Neuronal stem cell (in vitro differentiated cells): ENCODE measurements at regions not wholly inside any gene's neighbourhood (a gene's known extent, or its start where the extent isn't known, plus 50 kb on each side); places are given as distances from the start of the nearest gene placed in this dataset.
A peak's percentile ranks its signal among the peaks of the same experiment; 100 is the strongest.

Source experiments
- DNase-seq: peaks from one replicate; pipeline ENCODE4 v3.0.0-alpha.2; 2013; ENCODE audit warnings: low spot score
- H2AFZ ChIP-seq: one replicate; pipeline ENCODE4 v1.6.1; 2013; ENCODE audit warnings: mild to moderate bottlenecking, low read length, inconsistent platforms
- H2AK5ac ChIP-seq: 2 replicates; pipeline ENCODE4 v1.6.1; 2013; ENCODE audit warnings: low read depth, mild to moderate bottlenecking, inconsistent platforms, low read length, moderate library complexity, mixed read lengths
- H2BK120ac ChIP-seq: 2 replicates; pipeline ENCODE4 v1.6.1; 2013; ENCODE audit warnings: low read depth, mild to moderate bottlenecking, inconsistent platforms, low read length, moderate library complexity, mixed read lengths
- H2BK12ac ChIP-seq: one replicate; pipeline ENCODE4 v1.6.1; 2013; ENCODE audit warnings: low read length, inconsistent platforms
- H2BK15ac ChIP-seq: 2 replicates; pipeline ENCODE4 v1.6.1; 2013; ENCODE audit warnings: mild to moderate bottlenecking, low read length, inconsistent platforms, mixed read lengths
- H2BK5ac ChIP-seq: one replicate; pipeline ENCODE4 v1.6.1; 2013; ENCODE audit warnings: inconsistent platforms, mild to moderate bottlenecking, low read length, moderate library complexity
- H3K14ac ChIP-seq: one replicate; pipeline ENCODE4 v1.6.1; 2013; ENCODE audit warnings: low read length, inconsistent platforms
- H3K18ac ChIP-seq: 2 replicates; pipeline ENCODE4 v1.6.1; 2013; ENCODE audit warnings: low read length, inconsistent platforms
- H3K23ac ChIP-seq: 2 replicates; pipeline ENCODE4 v1.6.1; 2013; ENCODE audit warnings: low read depth, mild to moderate bottlenecking, mixed read lengths, low read length, inconsistent platforms; ENCODE audit not compliant: poor library complexity
- H3K27ac ChIP-seq: replicated peaks from 3 replicates; pipeline ENCODE4 v1.5.1; 2013; ENCODE audit warnings: low read length, inconsistent platforms
- H3K27me3 ChIP-seq, 3 experiments: 2 replicates each; pipeline ENCODE4 v1.6.1; 2013; ENCODE audit warnings: low read length in 3 of 3, mild to moderate bottlenecking in 2 of 3, inconsistent platforms in 1 of 3, low read depth in 1 of 3, mixed read lengths in 1 of 3, moderate library complexity in 1 of 3; ENCODE audit not compliant: control insufficient read depth in 3 of 3, insufficient read depth in 3 of 3
- H3K36me3 ChIP-seq, 2 donors: replicated peaks in 1 of 2; 2 replicates each; pipeline ENCODE4 v1.6.1; 2013; ENCODE audit warnings: low read length in 2 of 2; ENCODE audit not compliant: control insufficient read depth in 2 of 2, insufficient read depth in 2 of 2
- H3K4ac ChIP-seq: 2 replicates; pipeline ENCODE4 v1.6.1; 2013; ENCODE audit warnings: inconsistent platforms, mild to moderate bottlenecking, low read length, moderate library complexity
- H3K4me1 ChIP-seq, 2 donors: 1 replicate in 1 of 2; 2 replicates in 1 of 2; pipeline ENCODE4 v1.6.1; 2013; ENCODE audit warnings: low read length in 2 of 2, low read depth in 1 of 2; ENCODE audit not compliant: control insufficient read depth in 2 of 2, insufficient read depth in 1 of 2
- H3K4me2 ChIP-seq: one replicate; pipeline ENCODE4 v1.6.1; 2013; ENCODE audit warnings: mild to moderate bottlenecking, low read length, inconsistent platforms; ENCODE audit not compliant: insufficient read depth, poor library complexity, severe bottlenecking
- H3K4me3 ChIP-seq, 2 donors: 2 replicates each; pipeline ENCODE4 v1.5.1; 2013; ENCODE audit warnings: low read length in 2 of 2, mild to moderate bottlenecking in 2 of 2, inconsistent platforms in 1 of 2, moderate library complexity in 1 of 2
- H3K79me1 ChIP-seq: one replicate; pipeline ENCODE4 v1.6.1; 2013; ENCODE audit warnings: low read depth, mild to moderate bottlenecking, inconsistent platforms, low read length, moderate library complexity
- H3K9ac ChIP-seq: one replicate; pipeline ENCODE4 v1.6.1; 2013; ENCODE audit warnings: mild to moderate bottlenecking, low read depth, low read length, inconsistent platforms; ENCODE audit not compliant: poor library complexity
- H3K9me3 ChIP-seq, 2 donors: replicated peaks in 1 of 2; 2 replicates each; pipeline versions ENCODE3 to v1.6.1; 2013; ENCODE audit warnings: low read length in 2 of 2, mild to moderate bottlenecking in 2 of 2, inconsistent platforms in 1 of 2, low read depth in 1 of 2, mixed read lengths in 1 of 2, moderate library complexity in 1 of 2; ENCODE audit not compliant: control insufficient read depth in 2 of 2, insufficient read depth in 1 of 2
- H4K8ac ChIP-seq: one replicate; pipeline ENCODE4 v1.6.1; 2013; ENCODE audit warnings: low read depth, mild to moderate bottlenecking, inconsistent platforms, low read length, moderate library complexity
- H4K91ac ChIP-seq: one replicate; pipeline ENCODE4 v1.6.1; 2013; ENCODE audit warnings: low read length, low read depth, mild to moderate bottlenecking, inconsistent platforms; ENCODE audit not compliant: poor library complexity
- whole genome bisulfite sequencing, 2 donors: extraction: QIAGEN DNeasy Blood & Tissue Kit; methylation state at CpG; one replicate each; pipeline ENCODE4 v1.1.7; 2013; ENCODE audit warnings: missing lambda C conversion rate in 2 of 2, mixed read lengths in 1 of 2; ENCODE audit not compliant: insufficient read length in 2 of 2, insufficient replicate concordance in 1 of 2; ENCODE audit errors: extremely low coverage in 2 of 2; 5-methylcytosine and 5-hydroxymethylcytosine counted together

GRCh38 chrX:39145859-39146258 is 344.6 kb downstream of the MID1IP1 start:
- Histone ChIP-seq H3K36me3 (no peaks in the 10 kb centered on the region), H3K27ac (no peak overlapping the region), H2BK5ac (no peak overlapping the region), H3K14ac (no peak overlapping the region), H3K23ac (no peak overlapping the region), H2BK15ac (no peak overlapping the region), H3K4me3 (no peak overlapping the region), H3K4me2 (no peak overlapping the region), H2AK5ac (no peak overlapping the region), H2AFZ (no peak overlapping the region), H2BK12ac (no peak overlapping the region), H3K18ac (no peak overlapping the region), H3K9ac (no peak overlapping the region), H3K4me1 (no peaks in the 10 kb centered on the region), H3K4ac (no peak overlapping the region), H4K8ac (no peak overlapping the region), H2BK120ac (no peak overlapping the region), H3K79me1 (no peaks in the 10 kb centered on the region), H4K91ac (no peak overlapping the region), H3K9me3 (no peaks in the 10 kb centered on the region), H3K27me3 (no peaks in the 10 kb centered on the region)
- DNase-seq: no peak

DNA sequence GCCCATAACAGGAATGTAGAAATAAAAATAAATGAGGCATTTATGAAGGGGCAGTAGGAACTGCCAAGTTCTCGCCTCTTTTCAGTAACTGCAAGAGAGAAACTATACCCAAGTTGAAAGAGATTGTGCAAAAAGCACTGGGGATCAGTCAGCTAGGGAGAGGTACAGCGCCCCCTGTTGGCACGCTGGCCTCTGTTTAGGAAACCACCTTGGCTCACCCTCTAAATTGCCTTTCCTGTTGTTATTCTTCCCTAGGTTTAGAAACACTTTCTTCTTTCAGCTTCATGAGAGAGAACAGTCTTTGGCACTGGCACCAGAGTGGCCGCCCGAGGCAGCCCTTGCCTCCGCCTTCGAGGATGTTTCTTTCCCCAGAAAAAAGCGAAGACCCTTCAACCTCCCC is 348.5 kb downstream of the MID1IP1 start:
- Histone ChIP-seq H3K36me3 (no peaks in the 10 kb centered on the region), H3K9me3 (no peaks in the 10 kb centered on the region), H3K4me2 (no peak overlapping the region), H2BK12ac (no peak overlapping the region), H3K4ac (no peak overlapping the region), H3K4me3 (no peak overlapping the region), H3K4me1 (no peaks in the 10 kb centered on the region), H2AK5ac (no peak overlapping the region), H2BK15ac (no peak overlapping the region), H3K27me3 (no peaks in the 10 kb centered on the region), H2AFZ (no peak overlapping the region), H4K91ac (no peak overlapping the region), H2BK120ac (no peak overlapping the region), H3K23ac (no peak overlapping the region), H3K9ac (no peak overlapping the region), H4K8ac (no peak overlapping the region), H3K14ac (no peak overlapping the region), H2BK5ac (no peak overlapping the region), H3K27ac (no peak overlapping the region), H3K79me1 (no peaks in the 10 kb centered on the region), H3K18ac (no peak overlapping the region)
- WGBS, 2 donors: no CpG with 5 or more reads among the region's 8 CpGs
- peak; percentile 31 for DNase-seq

DNA sequence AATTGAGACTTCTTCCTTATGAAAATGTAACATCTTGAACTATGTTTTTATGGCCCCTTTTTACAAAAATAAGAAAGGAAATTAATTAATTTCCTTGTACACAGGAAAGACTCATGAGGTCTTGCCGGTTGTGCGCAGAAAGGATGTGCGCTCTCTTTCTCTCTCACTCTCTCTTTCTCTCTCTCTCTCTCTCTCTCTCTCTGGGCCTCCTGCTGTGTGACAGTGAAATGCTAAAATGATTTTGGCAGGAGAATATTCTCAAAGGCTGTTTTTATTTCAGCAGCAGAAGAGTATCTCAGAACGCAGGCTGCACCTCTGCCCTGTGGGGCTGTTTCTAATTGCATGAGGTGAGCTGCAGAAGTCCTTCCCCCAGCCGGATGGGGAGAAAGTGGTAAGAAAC is 349.0 kb downstream of the MID1IP1 start:
- WGBS, 2 donors: no CpG with 5 or more reads among the region's 5 CpGs
- H3K9ac ChIP-seq: no peak overlapping the region
- H4K91ac ChIP-seq: no peak overlapping the region
- no peak overlapping the region for H3K4me2 ChIP-seq
- no peak overlapping the region for H3K4ac ChIP-seq
- H2BK5ac ChIP-seq: no peak overlapping the region
- H3K79me1 ChIP-seq: no peaks in the 10 kb centered on the region
- H3K4me3 ChIP-seq: no peak overlapping the region
- no peak overlapping the region for H2BK15ac ChIP-seq
- no peak overlapping the region for H2AFZ ChIP-seq
- H3K36me3 ChIP-seq: no peaks in the 10 kb centered on the region
- no peak for DNase-seq
- H4K8ac ChIP-seq: no peak overlapping the region
- no peaks in the 10 kb centered on the region for H3K27me3 ChIP-seq
- no peak overlapping the region for H3K23ac ChIP-seq
- H3K14ac ChIP-seq: no peak overlapping the region
- H2BK120ac ChIP-seq: no peak overlapping the region
- H2AK5ac ChIP-seq: no peak overlapping the region
- H3K27ac ChIP-seq: no peak overlapping the region
- no peak overlapping the region for H2BK12ac ChIP-seq
- H3K18ac ChIP-seq: no peak overlapping the region
- no peaks in the 10 kb centered on the region for H3K9me3 ChIP-seq
- no peaks in the 10 kb centered on the region for H3K4me1 ChIP-seq

GRCh38 chrX:39150621-39151020 is 349.4 kb downstream of the MID1IP1 start:
- H2BK120ac ChIP-seq: no peak overlapping the region
- H3K9me3 ChIP-seq: no peaks in the 10 kb centered on the region
- no peak overlapping the region for H2BK12ac ChIP-seq
- no peak overlapping the region for H3K27ac ChIP-seq
- H3K9ac ChIP-seq: no peak overlapping the region
- H3K14ac ChIP-seq: no peak overlapping the region
- no peak overlapping the region for H2AFZ ChIP-seq
- no peak overlapping the region for H4K91ac ChIP-seq
- no peak overlapping the region for H3K4me2 ChIP-seq
- H4K8ac ChIP-seq: no peak overlapping the region
- H2AK5ac ChIP-seq: no peak overlapping the region
- no peaks in the 10 kb centered on the region for H3K4me1 ChIP-seq
- no peak overlapping the region for H3K18ac ChIP-seq
- no peak overlapping the region for H3K4me3 ChIP-seq
- H3K23ac ChIP-seq: no peak overlapping the region
- no peak overlapping the region for H2BK15ac ChIP-seq
- no peak for DNase-seq
- no peak overlapping the region for H2BK5ac ChIP-seq
- H3K27me3 ChIP-seq: no peaks in the 10 kb centered on the region
- no peaks in the 10 kb centered on the region for H3K36me3 ChIP-seq
- no CpG with 5 or more reads among the region's 5 CpGs for WGBS, 2 donors
- H3K4ac ChIP-seq: no peak overlapping the region
- no peaks in the 10 kb centered on the region for H3K79me1 ChIP-seq
